ENCODE measurements at regions not wholly inside any gene's neighbourhood (a gene's known extent, or its start where the extent isn't known, plus 50 kb on each side); places are given as distances from the start of the nearest gene placed in this dataset.

DNA sequence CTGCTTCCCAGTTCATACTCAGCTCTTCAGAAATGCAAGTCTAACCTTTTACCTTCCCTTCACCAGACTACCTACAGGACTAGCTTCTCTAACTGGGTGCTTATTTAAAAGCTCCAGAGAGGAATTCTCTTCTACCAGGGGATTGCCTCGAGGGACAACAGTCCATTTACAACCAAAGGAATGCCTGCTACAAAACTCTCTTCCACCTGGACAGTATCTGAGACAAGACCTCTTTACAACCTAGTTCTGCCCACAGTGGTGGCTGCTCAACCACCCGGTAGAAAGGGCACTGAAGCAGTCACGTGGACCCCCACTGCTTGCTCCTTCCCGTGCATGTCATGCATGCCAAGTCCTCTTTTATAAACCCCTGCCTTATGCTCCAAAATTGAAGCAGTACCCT, 158.1 kb upstream of the ANXA10 start:
- TF ChIP-seq, protein P1, sequence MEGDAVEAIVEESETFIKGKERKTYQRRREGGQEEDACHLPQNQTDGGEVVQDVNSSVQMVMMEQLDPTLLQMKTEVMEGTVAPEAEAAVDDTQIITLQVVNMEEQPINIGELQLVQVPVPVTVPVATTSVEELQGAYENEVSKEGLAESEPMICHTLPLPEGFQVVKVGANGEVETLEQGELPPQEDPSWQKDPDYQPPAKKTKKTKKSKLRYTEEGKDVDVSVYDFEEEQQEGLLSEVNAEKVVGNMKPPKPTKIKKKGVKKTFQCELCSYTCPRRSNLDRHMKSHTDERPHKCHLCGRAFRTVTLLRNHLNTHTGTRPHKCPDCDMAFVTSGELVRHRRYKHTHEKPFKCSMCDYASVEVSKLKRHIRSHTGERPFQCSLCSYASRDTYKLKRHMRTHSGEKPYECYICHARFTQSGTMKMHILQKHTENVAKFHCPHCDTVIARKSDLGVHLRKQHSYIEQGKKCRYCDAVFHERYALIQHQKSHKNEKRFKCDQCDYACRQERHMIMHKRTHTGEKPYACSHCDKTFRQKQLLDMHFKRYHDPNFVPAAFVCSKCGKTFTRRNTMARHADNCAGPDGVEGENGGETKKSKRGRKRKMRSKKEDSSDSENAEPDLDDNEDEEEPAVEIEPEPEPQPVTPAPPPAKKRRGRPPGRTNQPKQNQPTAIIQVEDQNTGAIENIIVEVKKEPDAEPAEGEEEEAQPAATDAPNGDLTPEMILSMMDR (IDR thresholded peaks at IDR 0.05; ENCODE audit: insufficient read depth, low read length, poor library complexity, severe bottlenecking): no peak
- no peak for DNase-seq (ENCODE audit: extremely low read depth, insufficient read length)

DNA sequence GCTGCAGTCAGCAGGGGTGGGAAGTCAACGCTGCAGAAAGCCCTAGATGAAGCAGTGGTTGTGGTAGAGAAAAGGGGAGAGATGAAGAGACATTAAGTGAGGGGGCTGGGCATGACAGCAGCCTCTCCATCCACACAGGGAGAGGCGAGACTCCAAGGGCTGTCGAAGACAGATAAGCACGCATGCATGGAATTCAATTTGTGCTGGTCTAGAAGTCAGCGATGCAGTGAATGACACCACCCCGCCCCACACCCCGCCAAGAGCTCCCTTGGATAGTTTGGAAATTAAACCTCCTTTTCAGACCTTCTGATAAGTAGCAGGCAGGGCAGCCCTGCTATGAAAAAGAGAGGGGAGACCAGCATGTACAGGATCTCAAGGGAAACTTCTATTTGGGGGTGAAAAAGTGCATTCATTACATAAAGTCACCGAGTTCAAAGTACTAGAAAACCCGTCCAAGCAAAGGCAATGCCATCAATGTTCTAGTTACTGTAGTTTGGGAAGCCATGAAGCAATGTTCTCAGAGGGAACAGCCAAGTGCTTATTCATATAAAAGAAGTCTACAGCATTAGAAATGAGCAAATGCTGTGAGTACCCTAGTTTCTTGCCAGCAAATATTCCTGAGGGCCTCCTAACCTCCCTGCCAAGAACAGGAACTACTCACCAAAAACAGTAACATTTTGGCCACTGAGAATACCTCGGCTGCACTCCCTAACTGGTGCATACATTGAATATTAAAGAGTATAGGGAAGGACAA, 152.3 kb upstream of the ANXA10 start:
- TF ChIP-seq, protein P1 (IDR thresholded peaks at IDR 0.05; ENCODE audit: insufficient read depth, low read length, poor library complexity, severe bottlenecking): no peak
- no peaks in the 10 kb centered on the region for H3K27me3 ChIP-seq (replicated peaks; ENCODE audit: control insufficient read depth, insufficient read depth, low read length)
- no peak overlapping the region for H3K4me3 ChIP-seq (replicated peaks; ENCODE audit: low read depth, low read length)
- no peak for DNase-seq (ENCODE audit: extremely low read depth, insufficient read length)
- H3K36me3 ChIP-seq (ENCODE audit: control insufficient read depth, insufficient read depth, low read length): no peaks in the 10 kb centered on the region

More for the DNA sequence above, 158.1 kb upstream of the ANXA10 start:
- Histone ChIP-seq H3K36me3 (ENCODE audit: control insufficient read depth, insufficient read depth, low read length) (no peaks in the 10 kb centered on the region), H3K27me3 (replicated peaks; ENCODE audit: control insufficient read depth, insufficient read depth, low read length) (no peaks in the 10 kb centered on the region), H3K4me3 (replicated peaks; ENCODE audit: low read depth, low read length) (no peak overlapping the region)

DNA sequence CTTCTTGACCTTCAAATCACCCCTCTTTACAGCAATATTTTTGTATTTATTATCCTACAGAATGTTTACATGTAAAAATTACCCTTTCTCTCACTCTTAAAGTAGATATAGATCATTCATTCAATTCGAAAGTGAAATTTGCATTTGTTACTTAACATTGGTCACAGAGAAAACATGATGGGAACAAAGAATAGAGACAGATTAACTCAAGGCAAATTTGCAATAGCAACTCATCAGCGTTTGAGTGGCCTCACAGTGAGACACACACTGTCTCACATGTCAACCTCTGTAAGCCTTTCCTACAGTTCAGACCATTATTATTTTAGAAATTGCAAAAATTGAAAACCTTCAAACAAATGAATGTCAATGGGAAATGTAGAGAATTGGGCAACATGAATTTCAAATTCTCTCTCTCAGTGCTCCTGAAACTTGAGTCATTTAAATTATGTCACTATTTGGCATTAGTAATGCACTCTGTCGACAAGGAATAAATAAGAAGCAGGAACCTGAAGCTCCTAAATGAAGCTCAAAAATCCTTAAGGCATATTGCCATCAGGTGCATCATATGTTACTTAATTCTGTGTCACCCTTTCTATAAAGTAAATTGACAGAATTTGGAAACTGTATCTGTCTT, 148.3 kb upstream of the ANXA10 start:
- TF ChIP-seq, protein P1 (IDR thresholded peaks at IDR 0.05; ENCODE audit: insufficient read depth, low read length, poor library complexity, severe bottlenecking): no peak
- no peaks in the 10 kb centered on the region for H3K27me3 ChIP-seq (replicated peaks; ENCODE audit: control insufficient read depth, insufficient read depth, low read length)

DNA sequence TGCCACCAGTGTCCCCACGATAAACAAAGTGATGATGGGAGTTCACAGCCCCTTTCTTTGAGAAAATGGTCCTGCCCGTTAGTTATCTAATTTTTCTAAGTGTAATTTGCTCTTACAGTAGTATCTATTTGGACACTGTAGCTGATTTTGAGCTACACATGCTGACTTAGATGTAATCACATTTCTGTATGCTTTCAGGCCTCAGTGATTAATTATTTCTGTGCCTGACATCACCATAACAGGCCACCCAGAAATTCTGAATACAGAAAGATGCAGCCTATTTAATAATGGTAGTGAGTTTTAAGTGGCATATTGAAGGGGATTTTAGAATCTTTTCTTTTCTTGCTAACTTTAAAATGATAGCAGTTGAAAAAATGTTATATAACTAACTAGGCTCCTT, 147.6 kb upstream of the ANXA10 start:
- H3K36me3 ChIP-seq (ENCODE audit: control insufficient read depth, insufficient read depth, low read length): no peaks in the 10 kb centered on the region
- TF ChIP-seq, protein P1 (IDR thresholded peaks at IDR 0.05; ENCODE audit: insufficient read depth, low read length, poor library complexity, severe bottlenecking): no peak
- no peaks in the 10 kb centered on the region for H3K27me3 ChIP-seq (replicated peaks; ENCODE audit: control insufficient read depth, insufficient read depth, low read length)
- no peak overlapping the region for H3K4me3 ChIP-seq (replicated peaks; ENCODE audit: low read depth, low read length)
- no peak for DNase-seq (ENCODE audit: extremely low read depth, insufficient read length)

More for the DNA sequence above, 148.3 kb upstream of the ANXA10 start:
- Histone ChIP-seq H3K4me3 (replicated peaks; ENCODE audit: low read depth, low read length) (no peak overlapping the region), H3K36me3 (ENCODE audit: control insufficient read depth, insufficient read depth, low read length) (no peaks in the 10 kb centered on the region)
- DNase-seq (ENCODE audit: extremely low read depth, insufficient read length): no peak

DNA sequence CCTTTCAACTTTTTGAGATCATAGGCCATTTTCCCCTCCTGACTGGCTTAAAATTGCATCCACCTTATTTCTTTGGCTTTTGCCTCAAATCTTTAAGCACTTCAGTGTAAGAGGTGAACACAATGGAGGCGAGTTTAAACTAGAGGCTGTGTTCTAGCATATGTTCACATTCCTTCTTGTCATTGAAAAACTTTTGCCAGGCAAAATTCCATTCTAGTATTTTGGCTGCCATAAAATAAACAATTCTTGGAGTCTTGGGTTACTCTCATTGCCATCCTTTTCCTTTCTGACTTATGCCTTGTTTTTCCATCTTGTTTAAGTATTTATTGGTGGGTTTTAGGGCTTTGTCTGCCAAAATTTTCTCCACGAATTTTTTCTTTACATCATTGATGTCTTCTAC, 137.3 kb upstream of the ANXA10 start:
- Histone ChIP-seq H3K4me3 (replicated peaks; ENCODE audit: low read depth, low read length) (no peak overlapping the region), H3K36me3 (ENCODE audit: control insufficient read depth, insufficient read depth, low read length) (no peaks in the 10 kb centered on the region), H3K27me3 (replicated peaks; ENCODE audit: control insufficient read depth, insufficient read depth, low read length) (no peaks in the 10 kb centered on the region)
- DNase-seq (ENCODE audit: extremely low read depth, insufficient read length): no peak
- TF ChIP-seq, protein P1 (IDR thresholded peaks at IDR 0.05; ENCODE audit: insufficient read depth, low read length, poor library complexity, severe bottlenecking): no peak

Data from GM06990 (cell line).